ENCODE measurements at regions not wholly inside any gene's neighbourhood (a gene's known extent, or its start where the extent isn't known, plus 50 kb on each side); places are given as distances from the start of the nearest gene placed in this dataset.

DNA sequence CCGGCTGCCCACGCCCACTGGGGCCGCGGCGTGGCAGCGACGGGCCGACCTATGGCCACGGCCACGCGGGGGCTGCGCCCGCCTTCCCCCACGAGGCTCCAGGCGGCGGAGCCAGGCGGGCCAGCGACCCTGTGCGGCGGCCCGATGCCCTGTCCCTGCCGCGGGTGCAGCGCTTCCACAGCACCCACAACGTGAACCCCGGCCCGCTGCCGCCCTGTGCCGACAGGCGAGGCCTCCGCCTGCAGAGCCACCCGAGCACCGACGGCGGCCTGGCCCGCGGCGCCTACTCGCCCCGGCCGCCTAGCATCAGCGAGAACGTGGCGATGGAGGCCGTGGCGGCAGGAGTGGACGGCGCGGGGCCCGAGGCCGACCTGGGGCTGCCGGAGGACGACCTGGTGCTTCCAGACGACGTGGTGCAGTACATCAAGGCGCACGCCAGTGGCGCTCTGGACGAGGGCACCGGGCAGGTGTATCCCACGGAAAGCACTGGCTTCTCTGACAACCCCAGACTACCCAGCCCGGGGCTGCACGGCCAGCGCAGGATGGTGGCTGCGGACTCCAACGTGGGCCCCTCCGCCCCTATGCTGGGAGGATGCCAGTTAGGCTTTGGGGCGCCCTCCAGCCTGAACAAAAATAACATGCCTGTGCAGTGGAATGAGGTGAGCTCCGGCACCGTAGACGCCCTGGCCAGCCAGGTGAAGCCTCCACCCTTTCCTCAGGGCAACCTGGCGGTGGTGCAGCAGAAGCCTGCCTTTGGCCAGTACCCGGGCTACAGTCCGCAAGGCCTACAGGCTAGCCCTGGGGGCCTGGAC, 253.2 kb downstream of the GLI2 start:
- ATAC-seq (no peak), DNase-seq (no peak)
- intact Hi-C loops (cut with DNase I), result no loop called here

DNA sequence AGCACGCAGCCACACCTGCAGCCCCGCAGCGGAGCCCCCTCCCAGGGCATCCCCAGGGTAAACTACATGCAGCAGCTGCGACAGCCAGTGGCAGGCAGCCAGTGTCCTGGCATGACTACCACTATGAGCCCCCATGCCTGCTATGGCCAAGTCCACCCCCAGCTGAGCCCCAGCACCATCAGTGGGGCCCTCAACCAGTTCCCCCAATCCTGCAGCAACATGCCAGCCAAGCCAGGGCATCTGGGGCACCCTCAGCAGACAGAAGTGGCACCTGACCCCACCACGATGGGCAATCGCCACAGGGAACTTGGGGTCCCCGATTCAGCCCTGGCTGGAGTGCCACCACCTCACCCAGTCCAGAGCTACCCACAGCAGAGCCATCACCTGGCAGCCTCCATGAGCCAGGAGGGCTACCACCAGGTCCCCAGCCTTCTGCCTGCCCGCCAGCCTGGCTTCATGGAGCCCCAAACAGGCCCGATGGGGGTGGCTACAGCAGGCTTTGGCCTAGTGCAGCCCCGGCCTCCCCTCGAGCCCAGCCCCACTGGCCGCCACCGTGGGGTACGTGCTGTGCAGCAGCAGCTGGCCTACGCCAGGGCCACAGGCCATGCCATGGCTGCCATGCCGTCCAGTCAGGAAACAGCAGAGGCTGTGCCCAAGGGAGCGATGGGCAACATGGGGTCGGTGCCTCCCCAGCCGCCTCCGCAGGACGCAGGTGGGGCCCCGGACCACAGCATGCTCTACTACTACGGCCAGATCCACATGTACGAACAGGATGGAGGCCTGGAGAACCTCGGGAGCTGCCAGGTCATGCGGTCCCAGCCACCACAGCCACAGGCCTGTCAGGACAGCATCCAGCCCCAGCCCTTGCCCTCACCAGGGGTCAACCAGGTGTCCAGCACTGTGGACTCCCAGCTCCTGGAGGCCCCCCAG, 254.1 kb downstream of the GLI2 start:
- DNase-seq (no peak), ATAC-seq (no peak)
- intact Hi-C loops (cut with DNase I), result no loop called here

DNA sequence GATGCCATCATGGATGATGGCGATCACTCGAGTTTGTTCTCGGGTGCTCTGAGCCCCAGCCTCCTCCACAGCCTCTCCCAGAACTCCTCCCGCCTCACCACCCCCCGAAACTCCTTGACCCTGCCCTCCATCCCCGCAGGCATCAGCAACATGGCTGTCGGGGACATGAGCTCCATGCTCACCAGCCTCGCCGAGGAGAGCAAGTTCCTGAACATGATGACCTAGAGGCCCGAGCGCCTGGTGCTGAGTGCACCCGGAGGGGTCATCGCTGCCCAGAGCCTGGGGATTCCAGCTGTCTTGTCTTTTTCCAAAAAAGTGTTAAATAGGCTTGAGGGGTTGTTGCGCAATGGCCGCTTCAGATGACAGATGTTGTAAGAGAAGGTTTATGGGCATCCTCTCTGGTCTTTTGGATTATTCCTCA, 254.8 kb downstream of the GLI2 start:
- no peak for ATAC-seq
- no peak for DNase-seq
- intact Hi-C loops (cut with DNase I), result no loop called here

DNA sequence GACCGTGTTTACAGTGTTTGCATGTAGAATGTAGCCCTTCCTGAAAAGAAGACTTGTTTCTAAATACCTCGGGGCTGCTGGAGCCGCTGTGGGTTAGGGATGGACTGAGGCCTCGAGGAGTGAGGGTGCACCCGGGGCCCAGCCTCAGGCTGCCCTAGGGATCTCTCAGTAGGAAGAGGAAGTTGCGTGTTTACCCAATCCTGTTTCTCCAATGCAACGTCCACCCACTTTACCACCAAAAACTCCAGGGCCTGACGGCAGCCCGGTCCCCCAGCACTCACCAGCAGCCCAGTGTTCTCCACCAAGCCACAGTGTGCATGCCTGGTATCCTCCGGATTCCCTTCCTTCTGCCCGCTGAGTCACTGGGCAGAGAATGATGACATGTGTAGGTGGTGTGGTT, 255.8 kb downstream of the GLI2 start:
- intact Hi-C loops (cut with DNase I), result no loop called here
- DNase-seq (no peak), ATAC-seq (no peak)

DNA sequence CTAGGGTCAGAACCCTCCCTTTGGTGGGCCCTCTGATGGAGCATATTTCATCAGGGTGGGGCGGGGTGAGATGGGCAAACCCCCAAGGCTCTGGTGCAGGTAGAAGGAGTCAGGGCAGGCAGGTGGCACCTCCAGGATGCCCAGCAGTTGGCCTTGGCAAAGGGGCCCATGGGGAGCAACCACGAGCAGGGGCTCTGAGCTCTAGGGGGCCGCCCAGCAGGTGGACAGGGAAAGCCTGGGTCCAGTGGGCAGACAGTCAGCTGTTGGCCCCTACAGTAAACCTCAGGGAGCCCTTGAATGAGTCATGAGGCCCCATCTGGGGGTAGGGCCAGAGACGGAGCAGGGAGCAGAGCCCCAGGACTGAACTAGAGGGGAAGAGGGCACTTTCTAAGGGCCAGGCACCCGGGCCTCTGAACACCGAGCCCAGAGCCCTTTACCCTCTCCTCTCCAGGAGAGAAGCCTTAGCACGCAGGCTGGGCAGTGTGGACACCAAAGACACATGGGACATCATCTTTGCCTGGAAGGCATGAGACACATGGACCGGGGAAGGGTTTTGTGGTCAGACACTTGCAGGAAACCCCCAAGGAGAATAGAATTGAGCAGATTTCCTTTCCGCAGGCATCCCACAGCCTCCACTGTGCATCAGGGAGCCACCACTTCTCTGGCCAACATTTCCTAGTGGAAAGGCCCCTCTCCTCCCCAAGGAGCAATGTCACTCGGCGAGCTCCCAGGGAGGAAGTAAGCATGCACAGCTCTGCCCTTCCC, 257.3 kb downstream of the GLI2 start:
- DNase-seq (no peak), ATAC-seq (no peak)
- intact Hi-C loops (cut with DNase I), result no loop called here

DNA sequence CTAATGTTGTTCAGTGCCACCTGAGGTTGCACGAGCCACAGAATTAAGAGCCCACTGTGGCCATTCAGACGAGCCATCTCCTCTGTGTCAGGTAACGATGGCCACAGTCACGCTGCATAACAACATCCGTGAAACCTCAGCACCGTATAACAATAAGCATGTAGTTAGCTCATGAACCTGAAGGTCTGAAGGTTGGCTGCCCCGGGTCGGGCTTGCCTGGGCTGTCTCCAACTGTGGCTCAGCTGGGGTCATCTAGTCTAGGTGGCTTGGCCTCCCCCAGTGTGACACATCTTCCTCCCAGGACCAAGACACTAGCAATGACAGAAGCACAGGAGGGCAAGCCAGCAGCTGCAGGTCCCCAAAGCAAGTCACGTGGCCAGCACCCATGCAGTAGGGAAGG, 258.0 kb downstream of the GLI2 start:
- ATAC-seq (no peak), DNase-seq (no peak)
- intact Hi-C loops (cut with DNase I), result no loop called here

DNA sequence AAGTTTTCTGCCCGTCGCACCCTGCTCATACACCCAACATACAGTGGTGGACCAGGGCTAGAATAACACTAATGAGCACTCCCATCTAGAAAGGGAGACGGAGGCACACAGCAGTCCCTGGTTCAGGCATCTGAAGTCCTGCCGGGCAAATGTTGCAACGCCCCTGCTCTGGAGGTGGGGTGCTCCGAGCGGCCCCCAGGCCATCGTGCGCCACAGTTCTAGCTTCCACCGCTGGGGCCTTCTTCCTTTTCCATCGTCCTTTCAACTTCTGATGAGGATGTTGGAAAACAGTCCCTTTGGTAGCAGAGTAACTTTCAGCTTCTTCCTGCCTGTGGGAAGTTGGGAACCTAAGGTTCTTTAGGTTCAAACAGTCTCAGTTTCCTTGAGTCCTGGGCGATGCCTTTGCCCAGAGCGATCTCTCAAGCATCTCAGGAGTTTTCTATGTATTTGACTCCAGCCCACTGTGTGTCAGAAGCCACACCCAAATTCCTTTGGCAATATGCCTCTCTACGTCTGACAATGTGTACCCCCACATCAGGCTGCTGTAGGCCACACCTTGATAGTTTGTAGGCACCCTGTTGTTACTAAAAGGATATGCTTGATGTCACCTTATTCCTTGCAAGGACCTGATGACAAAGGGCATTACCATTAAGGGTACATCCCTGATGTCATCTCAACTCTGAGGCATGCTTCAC, 258.8 kb downstream of the GLI2 start:
- DNase-seq, result no peak
- no peak for ATAC-seq
- intact Hi-C loops (cut with DNase I), result no loop called here

DNA sequence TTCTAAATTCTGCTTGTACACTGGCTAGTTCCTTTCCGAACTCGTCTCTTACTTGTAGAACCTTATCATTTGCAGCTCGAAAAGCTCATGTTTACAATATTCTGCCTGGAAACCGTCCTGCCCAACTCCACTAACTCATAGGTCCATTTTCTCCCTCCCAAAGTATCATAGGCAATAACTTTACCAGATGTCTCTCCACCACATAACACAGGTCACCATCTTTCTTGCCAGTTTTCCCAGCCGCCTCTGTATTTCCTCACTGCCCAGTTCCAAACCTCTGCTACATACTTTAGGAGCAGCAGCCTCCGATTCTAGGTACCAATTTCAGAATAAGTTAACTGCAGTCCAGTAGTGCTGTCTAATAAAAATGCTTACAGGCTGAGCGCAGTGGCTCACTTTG, 259.5 kb downstream of the GLI2 start:
- intact Hi-C loops (cut with DNase I), result no loop called here
- DNase-seq (no peak), ATAC-seq (no peak)

DNA sequence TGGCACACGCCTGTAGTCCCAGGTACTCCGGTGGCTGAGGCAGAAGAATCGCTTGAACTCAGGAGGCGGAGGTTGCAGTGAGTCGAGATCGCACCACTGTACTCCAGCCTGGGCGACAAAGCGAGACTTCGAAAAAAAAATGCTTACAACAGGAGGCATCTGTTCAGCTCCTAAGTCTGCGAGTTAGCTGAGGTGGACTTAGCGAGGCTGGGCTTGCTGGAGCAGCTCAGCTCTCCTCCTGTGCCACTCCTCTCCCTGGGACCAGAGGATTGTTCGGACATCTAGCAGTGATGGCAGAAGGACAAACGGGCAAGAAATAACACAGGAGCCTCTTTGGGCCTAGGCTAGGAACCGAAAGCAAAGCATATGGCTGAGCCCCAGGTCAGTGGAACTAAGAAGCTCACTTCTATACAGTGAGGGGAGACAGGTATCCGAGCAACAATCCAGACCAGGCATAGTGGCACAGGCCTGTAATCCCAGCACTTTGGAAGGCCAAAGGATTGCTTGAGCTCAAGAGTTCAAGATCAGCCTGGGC, 260.1 kb downstream of the GLI2 start:
- intact Hi-C loops (cut with DNase I), result no loop called here
- no peak for ATAC-seq
- DNase-seq, result no peak

DNA sequence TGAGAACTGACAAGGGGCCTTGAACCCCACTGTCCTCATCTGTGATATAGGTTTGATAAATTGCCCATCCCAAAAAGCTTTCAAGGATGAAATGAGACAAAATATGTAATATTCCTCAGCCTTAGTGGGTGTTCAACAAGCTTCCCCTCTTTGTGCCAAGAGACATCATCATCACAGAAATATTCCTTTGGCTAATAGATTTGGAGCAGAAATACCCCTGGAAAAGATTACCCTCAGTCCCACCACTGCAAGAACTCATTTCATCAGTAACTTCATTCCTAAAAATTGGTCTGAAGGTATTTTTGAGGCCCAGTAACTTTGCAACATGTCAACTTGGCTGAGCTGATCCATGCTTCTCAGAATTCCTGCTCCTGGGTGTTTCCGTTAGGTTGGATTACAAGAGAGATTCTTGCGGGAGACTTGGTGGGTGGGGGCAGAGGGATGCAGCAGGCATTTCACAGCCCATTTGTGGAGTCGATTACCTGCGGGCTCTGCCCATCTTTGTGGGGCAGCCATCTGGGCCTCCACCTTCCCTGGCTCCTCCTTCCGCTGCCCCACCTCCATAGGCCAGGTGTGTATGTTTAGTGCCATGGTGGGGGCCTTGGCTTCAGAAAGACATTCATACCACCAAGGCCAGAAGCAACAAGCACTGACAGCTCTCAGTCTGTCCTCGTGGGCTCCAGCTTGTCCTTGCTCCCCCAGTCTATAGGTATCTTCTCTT, 263.9 kb downstream of the GLI2 start:
- DNase-seq (no peak), ATAC-seq (no peak)
- intact Hi-C loops (cut with DNase I), result no loop called here

DNA sequence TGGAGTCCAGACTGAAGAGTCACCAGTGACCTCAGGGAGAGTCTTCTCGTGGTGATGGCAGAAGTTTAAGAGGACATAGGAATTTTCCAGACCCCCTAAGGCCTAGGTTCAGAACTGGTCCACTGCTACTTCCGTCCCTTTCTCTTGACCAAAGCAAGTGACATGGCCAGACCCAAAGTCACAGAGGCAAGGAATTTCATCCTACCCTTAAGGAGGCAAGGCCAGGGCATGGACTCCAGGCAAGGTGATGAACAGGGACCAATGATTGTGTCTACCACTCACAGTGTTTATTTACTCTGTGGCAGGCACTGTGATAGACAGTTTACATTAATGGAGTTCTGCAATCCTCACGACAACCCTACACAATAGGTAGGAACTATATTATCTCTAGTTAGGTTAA, 265.1 kb downstream of the GLI2 start:
- DNase-seq (no peak), ATAC-seq (no peak)
- intact Hi-C loops (cut with DNase I), result no loop called here

DNA sequence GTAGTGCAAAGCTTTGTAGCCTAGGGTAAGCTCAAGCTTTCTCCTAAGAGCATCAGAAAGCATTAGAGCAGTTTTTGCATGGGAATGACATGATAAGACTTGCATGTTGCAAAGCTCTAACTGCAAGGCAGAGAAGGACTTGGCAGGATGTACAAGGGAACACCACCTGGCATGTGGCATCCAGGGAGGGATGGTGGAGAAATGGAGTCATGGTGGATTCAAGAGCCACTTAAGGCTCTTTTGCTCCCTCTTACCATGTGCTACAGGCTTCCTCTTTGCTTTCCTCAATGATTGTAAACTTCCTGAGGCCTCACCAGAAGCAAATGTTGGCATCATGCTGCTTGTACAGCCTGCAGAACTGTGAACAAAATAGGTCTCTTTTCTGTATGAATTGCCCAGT, 266.0 kb downstream of the GLI2 start:
- intact Hi-C loops (cut with DNase I), result no loop called here
- ATAC-seq, result no peak
- no peak for DNase-seq

DNA sequence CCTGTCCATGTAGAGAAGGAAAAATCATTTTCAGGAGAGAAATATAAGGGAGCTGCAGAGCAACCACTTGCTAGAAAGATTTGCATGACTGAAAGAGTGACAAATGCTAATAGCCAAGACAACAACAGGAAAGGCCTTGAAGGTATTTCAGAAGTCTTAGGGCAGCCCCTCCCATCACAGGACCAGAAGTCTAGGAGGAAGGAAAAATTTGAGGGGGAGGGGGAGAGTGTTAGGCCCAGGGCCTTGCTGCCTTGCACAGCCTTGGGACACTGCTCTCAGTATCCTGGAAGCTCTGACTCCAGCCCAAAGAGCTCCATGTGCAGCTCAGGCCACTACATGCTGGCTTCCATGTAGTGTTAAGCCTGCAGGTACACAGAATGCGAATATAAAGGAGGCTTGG, 266.9 kb downstream of the GLI2 start:
- intact Hi-C loops (cut with DNase I), result no loop called here
- ATAC-seq (no peak), DNase-seq (no peak)

DNA sequence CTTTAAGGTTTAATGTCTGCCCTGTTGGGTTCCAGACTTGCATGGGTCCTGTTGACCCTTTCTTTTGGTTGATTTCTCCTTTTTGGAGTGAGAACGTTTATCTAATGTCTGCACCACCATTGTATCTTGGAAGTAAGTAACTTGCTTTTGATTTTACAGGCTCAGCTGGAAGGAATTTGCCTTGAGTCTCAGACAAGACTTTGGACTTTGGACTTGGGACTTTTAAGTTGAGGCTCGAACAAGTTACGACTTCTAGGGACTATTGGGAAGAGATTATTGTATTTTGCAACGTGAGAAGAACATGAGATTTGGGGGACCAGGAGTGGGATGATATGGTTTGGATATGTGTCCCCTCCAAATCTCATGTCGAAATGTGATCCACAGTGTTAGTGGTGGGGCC, 267.7 kb downstream of the GLI2 start:
- intact Hi-C loops (cut with DNase I), result no loop called here
- ATAC-seq (no peak), DNase-seq (no peak)

DNA sequence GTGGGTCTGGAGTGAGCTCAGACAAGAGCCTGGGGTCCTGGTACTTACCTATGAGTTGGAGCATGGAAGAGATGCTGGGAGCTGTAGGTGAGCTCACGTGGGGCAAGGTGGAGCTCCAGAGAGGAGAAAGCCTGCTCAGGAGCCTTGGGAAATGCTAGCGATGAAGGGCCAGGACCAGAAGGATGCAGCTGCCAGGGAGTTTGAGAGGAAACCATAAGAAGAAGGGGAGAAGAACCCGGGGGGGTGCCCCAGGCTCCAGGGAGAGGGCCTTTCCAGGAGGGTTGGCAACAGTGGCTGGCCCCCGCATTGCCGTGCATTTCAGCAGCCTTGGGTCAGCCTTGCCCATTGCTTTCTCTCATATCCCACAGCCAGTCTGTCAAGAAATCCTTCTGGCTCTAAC, 268.7 kb downstream of the GLI2 start:
- ATAC-seq (no peak), DNase-seq (no peak)
- intact Hi-C loops (cut with DNase I), result no loop called here

DNA sequence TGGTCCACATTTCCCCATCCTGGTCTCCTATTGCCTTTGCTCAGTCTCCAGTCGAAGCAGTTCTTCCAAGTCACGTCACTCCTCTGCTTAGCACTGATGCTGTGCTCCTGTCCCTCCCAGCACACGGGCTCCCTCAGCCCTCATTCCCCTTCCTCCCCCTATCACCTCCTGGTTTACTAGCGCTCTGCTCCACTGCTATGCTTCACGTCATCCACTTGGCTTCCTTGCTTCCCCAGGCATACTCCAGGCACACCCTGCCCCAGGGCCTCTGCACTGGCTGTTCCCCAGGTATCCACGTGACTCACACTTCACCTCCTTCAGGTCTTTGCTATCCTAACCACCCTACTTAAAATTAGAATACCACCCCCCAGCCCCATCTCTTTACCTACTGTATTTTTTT, 269.3 kb downstream of the GLI2 start:
- DNase-seq (no peak), ATAC-seq (peak in 1 of 2 donors; percentile 47)
- intact Hi-C loops (cut with DNase I), result no loop called here

DNA sequence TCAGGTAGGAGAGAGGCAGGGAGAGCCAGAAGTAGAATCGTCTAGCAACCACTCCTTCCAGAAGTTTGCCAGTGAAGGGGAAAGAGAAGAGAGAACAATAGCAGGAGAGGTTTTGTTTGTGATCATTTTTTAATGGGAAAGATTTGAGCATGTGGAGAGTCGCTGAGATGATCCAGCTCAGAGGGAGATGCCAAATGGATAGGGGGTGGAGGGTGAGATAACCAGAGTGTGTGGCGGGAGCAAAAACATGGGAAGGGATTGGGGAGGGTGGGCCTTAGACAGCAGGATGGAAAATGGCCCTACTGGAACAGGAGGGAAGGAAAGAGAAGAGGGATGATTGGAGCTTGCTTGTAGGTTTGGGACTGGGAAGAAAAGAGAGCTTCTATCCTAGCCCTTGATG, 269.8 kb downstream of the GLI2 start:
- ATAC-seq (no peak), DNase-seq (no peak)
- intact Hi-C loops (cut with DNase I), result no loop called here

DNA sequence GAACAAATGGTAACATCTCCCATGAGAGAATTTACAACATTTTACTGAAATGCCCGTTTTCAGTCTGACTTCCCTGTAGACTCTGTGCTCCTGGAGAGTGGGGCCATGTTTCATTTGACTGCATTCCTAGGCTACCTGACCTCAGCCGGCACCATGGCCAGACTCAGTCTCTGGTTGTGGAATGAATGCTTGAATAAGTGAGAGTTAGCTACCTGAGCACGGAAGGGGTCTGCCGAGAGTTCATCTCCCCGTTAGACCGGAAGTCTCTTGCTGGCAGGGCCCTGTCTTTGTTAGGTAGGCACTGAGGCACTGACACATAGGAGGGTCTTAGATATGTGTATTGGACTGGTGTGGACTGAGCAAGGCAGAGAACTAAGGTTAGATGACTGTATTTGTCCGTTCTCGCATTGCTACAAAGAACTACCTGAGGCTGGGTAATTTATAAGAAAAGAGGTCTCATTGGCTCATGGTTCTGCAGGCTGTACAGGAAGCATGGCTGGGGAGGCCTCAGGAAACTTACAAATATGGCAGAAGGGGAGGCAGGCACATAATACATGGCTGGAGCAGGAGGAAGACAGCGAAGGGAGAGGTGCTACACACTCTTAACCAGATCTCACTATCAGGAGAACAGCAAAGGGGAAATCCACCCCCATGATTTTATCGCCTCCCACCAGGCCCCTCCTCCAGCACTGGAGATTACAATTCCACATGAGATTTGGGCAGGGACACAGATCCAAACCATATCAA, 271.2 kb downstream of the GLI2 start:
- ATAC-seq (no peak), DNase-seq (no peak)
- intact Hi-C loops (cut with DNase I), result no loop called here

All from left cardiac atrium (tissue), 4 donors.